ENCODE measurements at regions not wholly inside any gene's neighbourhood (a gene's known extent, or its start where the extent isn't known, plus 50 kb on each side); places are given as distances from the start of the nearest gene placed in this dataset.

GRCh38 chr2:155377931-155378444, 679.5 kb downstream of the KCNJ3 start:
- H3K4me1 ChIP-seq (ENCODE audit: control insufficient read depth, low read length) = peaks cover 18% of the 10 kb centered on the region
- H3K27ac ChIP-seq (ENCODE audit: low read depth, low read length) = no peak overlapping the region
- H3F3A ChIP-seq (ENCODE audit: control insufficient read depth, insufficient read depth) = no peaks in the 10 kb centered on the region
- no peaks in the 10 kb centered on the region for H3K9me3 ChIP-seq (ENCODE audit: control insufficient read depth, insufficient read depth, low read length)
- TF ChIP-seq EZH2phosphoT487 (IDR thresholded peaks at IDR 0.05; ENCODE audit: borderline replicate concordance, low read length) = no peak
- TF ChIP-seq CTCF (IDR thresholded peaks at IDR 0.05; ENCODE audit: low read depth, low read length, poor library complexity, severe bottlenecking) = no peak
- no peaks in the 10 kb centered on the region for H3K79me2 ChIP-seq (ENCODE audit: control insufficient read depth, low read length)
- H4K20me1 ChIP-seq (ENCODE audit: control insufficient read depth, insufficient read depth, low read depth, low read length) = no peaks in the 10 kb centered on the region
- no peaks in the 10 kb centered on the region for H3K36me3 ChIP-seq (ENCODE audit: control insufficient read depth, low read length)
- H3K27me3 ChIP-seq (ENCODE audit: control insufficient read depth, low read length) = no peaks in the 10 kb centered on the region
- 0 out of 2 replicates have a peak overlapping the region, but pooled peaks have one; percentile 9 for H3K4me2 ChIP-seq (ENCODE audit: low read length)
- no peaks in the 10 kb centered on the region for H3K9me2 ChIP-seq (replicated peaks; ENCODE audit: control insufficient read depth, low read length)
- H3K4me3 ChIP-seq (ENCODE audit: low read length) = no peak overlapping the region

- no peaks in the 10 kb centered on the region for H3F3A ChIP-seq (ENCODE audit: control insufficient read depth, insufficient read depth)
- no peak overlapping the region for H3K4me3 ChIP-seq (ENCODE audit: low read length)
- H3K27me3 ChIP-seq (ENCODE audit: control insufficient read depth, low read length) = no peaks in the 10 kb centered on the region
- no peaks in the 10 kb centered on the region for H3K9me3 ChIP-seq (ENCODE audit: control insufficient read depth, insufficient read depth, low read length)
- TF ChIP-seq CTCF (IDR thresholded peaks at IDR 0.05; ENCODE audit: low read depth, low read length, poor library complexity, severe bottlenecking) = peak; percentile 52
- TF ChIP-seq EZH2phosphoT487 (IDR thresholded peaks at IDR 0.05; ENCODE audit: borderline replicate concordance, low read length) = no peak
- H3K9me2 ChIP-seq (replicated peaks; ENCODE audit: control insufficient read depth, low read length) = no peaks in the 10 kb centered on the region
- H3K27ac ChIP-seq (ENCODE audit: low read depth, low read length) = no peak overlapping the region
- no peak overlapping the region for H3K4me2 ChIP-seq (ENCODE audit: low read length)
- no peaks in the 10 kb centered on the region for H3K79me2 ChIP-seq (ENCODE audit: control insufficient read depth, low read length)
- no peaks in the 10 kb centered on the region for H4K20me1 ChIP-seq (ENCODE audit: control insufficient read depth, insufficient read depth, low read depth, low read length)
- H3K4me1 ChIP-seq (ENCODE audit: control insufficient read depth, low read length) = peaks cover 18% of the 10 kb centered on the region
- H3K36me3 ChIP-seq (ENCODE audit: control insufficient read depth, low read length) = no peaks in the 10 kb centered on the region
Observed at GRCh38 chr2:155377266-155377680, 678.8 kb downstream of the KCNJ3 start.

- no peak overlapping the region for H3K27ac ChIP-seq (ENCODE audit: low read depth, low read length)
- H4K20me1 ChIP-seq (ENCODE audit: control insufficient read depth, insufficient read depth, low read depth, low read length) = no peaks in the 10 kb centered on the region
- no peaks in the 10 kb centered on the region for H3K79me2 ChIP-seq (ENCODE audit: control insufficient read depth, low read length)
- H3K9me3 ChIP-seq (ENCODE audit: control insufficient read depth, insufficient read depth, low read length) = no peaks in the 10 kb centered on the region
- H3K27me3 ChIP-seq (ENCODE audit: control insufficient read depth, low read length) = no peaks in the 10 kb centered on the region
- no peak overlapping the region for H3K4me2 ChIP-seq (ENCODE audit: low read length)
- H3K4me1 ChIP-seq (ENCODE audit: control insufficient read depth, low read length) = peaks cover under 1% of the 10 kb centered on the region
- H3K36me3 ChIP-seq (ENCODE audit: control insufficient read depth, low read length) = no peaks in the 10 kb centered on the region
- no peak overlapping the region for H3K4me3 ChIP-seq (ENCODE audit: low read length)
- H3F3A ChIP-seq (ENCODE audit: control insufficient read depth, insufficient read depth) = no peaks in the 10 kb centered on the region
- H3K9me2 ChIP-seq (replicated peaks; ENCODE audit: control insufficient read depth, low read length) = no peaks in the 10 kb centered on the region
- peak; percentile 50 for TF ChIP-seq CTCF (IDR thresholded peaks at IDR 0.05; ENCODE audit: low read depth, low read length, poor library complexity, severe bottlenecking)
- no peak for TF ChIP-seq EZH2phosphoT487 (IDR thresholded peaks at IDR 0.05; ENCODE audit: borderline replicate concordance, low read length)
Observed at GRCh38 chr2:155372969-155373368, 674.5 kb downstream of the KCNJ3 start.

Measured in DOHH2 (cell line).